Loucy (cell line): ENCODE measurements at regions not wholly inside any gene's neighbourhood (a gene's known extent, or its start where the extent isn't known, plus 50 kb on each side); places are given as distances from the start of the nearest gene placed in this dataset.

Source experiments
- EZH2phosphoT487 ChIP-seq: fragments of 200-600 bp; IDR thresholded peaks from 2 replicates; pipeline ENCODE4 v1.6.1; 2018; ENCODE audit warnings: antibody characterized with exemption, mild to moderate bottlenecking, moderate library complexity, borderline replicate concordance
- TF ChIP-seq, protein P1 (sequence below): fragments of 200-600 bp; sonication (generic); conservative IDR thresholded peaks from 2 replicates; pipeline ENCODE4 v1.5.1; 2014; ENCODE audit warnings: mild to moderate bottlenecking, antibody characterized with exemption, low read length

DNA sequence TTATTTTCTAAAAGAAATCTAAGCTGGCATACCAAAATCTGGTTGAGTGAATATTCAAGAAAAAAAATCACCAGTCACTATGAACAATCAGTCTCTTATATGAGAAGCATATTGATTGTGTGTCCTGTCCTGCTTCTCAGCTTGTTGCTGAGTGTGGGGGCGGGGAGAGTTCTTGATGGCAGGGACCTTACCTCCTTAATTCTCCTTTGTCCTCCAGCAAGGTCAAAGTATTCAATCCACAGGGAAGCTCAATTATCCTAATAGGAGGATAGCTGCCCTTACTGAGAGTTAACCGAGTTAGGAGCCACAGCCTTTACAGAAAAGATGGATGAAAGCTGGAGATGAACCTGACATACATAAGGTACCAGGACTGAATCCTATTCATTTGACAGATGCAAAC is 154.0 kb downstream of the LY86 start:
- TF ChIP-seq EZH2phosphoT487: no peak
- TF ChIP-seq, protein P1, sequence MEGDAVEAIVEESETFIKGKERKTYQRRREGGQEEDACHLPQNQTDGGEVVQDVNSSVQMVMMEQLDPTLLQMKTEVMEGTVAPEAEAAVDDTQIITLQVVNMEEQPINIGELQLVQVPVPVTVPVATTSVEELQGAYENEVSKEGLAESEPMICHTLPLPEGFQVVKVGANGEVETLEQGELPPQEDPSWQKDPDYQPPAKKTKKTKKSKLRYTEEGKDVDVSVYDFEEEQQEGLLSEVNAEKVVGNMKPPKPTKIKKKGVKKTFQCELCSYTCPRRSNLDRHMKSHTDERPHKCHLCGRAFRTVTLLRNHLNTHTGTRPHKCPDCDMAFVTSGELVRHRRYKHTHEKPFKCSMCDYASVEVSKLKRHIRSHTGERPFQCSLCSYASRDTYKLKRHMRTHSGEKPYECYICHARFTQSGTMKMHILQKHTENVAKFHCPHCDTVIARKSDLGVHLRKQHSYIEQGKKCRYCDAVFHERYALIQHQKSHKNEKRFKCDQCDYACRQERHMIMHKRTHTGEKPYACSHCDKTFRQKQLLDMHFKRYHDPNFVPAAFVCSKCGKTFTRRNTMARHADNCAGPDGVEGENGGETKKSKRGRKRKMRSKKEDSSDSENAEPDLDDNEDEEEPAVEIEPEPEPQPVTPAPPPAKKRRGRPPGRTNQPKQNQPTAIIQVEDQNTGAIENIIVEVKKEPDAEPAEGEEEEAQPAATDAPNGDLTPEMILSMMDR: no peak
